ENCODE measurements at regions not wholly inside any gene's neighbourhood (a gene's known extent, or its start where the extent isn't known, plus 50 kb on each side); places are given as distances from the start of the nearest gene placed in this dataset.

DNA sequence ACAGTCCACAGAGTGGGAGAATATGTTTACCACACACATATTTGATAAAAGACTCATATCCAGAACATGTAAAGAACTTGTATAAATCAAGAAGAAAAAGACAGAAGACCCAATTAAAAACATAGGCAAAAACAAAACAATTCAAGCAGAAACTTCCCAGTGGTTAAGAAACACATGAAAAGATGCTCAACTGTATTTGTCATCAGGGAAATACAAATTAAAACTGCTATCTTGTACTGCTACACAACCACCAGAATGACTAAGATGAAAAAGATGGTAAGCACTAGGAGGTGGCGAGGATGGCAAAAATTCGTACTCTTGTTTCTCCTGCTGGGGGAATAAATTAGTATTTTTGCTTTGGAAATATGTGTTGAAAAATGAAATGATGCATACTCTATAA, 192.3 kb upstream of the C11orf87 start:
- no peak for DNase-seq
- intact Hi-C loops (cut with DNase I): no loop called here

DNA sequence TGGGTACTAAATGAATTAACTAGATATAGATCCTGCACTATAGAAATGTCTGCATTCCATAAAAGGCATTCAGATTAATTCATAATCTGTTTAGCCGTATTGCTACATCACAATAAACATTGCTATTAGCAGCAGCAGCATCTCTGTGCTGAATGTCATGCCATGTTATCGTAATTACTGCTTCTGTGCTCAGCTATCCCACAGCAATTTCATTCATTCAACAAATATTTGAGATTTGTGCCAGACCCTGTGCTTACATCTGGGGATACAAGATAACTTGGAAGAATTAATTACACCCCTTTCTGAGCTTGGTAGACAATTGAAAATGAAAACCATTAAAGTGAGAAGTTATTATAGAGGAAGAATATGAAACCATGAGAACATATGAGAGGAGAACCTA, 185.8 kb upstream of the C11orf87 start:
- DNase-seq: no peak
- intact Hi-C loops (cut with DNase I): no loop called here

DNA sequence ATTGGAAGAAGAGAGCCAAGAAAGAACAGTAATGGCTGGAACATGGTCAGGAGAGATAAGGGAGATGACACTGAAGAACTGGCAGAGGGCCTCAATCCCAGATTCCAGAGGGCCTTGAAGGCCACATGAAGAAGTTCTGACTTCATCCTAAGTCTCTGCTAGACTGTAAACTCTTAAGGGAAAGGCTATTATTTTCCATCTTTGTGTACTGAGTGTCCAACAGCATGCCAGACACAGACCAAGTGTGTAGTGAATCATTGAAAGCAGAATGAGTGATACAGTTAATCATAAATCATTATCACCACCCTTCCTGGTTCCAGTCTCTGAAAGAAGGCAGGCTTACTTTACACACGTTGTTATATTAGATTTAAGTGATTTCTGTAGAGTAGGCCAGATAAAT, 185.3 kb upstream of the C11orf87 start:
- no peak for DNase-seq

DNA sequence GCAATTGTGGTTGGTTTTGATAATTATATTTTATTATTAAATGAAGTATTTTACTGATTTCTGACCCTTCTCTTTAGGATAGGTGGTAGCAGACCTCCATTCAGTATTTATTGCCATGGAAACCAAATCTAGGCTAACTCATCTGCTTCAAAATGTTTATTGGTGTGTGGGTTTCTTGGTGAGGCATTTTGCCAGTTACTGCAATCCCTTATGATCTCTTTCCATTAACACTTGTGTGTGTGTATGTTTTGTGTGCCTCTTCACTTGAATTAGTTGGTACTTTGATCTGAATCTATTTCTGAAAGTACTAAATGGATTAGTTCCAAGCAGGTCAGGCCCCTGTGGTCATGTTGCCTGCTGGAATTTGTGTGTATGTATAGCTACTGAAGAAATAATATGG, 184.4 kb upstream of the C11orf87 start:
- intact Hi-C loops (cut with DNase I): no loop called here
- no peak for DNase-seq

More for the DNA sequence above, 185.3 kb upstream of the C11orf87 start:
- intact Hi-C loops (cut with DNase I): no loop called here

DNA sequence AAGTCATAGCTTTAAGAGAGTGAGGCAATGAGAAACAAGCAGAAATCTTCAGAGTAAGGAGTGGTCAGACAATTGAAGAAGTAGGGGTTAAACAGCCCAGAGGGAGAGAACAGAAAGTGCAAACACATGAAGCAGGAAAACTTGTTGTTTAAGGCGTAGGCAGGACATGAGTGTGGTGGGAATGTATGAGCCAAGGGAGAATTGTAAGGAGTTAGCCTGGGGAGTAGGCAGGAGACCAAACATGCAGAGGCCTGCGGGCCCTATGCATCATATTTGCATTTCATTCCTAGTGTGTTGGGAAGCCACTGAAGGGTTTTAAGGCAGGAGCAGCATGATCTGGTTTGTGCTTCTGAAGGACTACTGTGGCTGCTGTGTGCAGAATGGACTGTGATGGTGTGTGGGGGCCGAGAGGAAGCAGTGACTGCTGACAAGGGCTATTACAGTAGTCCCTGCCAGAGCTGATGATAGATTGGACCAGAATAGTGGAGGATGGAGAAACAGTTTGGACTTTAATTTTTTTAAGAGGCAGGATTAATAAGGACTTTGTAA, 179.9 kb upstream of the C11orf87 start:
- intact Hi-C loops (cut with DNase I): no loop called here
- DNase-seq: no peak

DNA sequence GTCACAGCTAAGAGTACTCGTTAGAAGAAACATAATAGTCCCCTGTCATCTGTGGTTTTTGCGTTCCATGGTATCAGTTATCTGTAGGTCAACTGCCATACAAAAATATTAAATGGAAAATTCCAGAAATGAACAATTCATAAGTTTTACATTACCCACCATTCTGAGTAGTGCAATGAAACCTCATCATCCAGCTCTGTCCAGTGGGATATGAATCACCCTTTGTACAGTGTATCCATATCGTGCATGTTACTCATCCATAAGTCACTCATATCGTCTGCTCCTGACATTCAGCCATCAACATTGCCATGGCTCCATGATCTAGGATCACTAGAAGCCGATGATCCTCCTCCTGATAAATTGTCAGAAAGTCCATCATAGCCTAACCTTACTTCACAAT, 174.9 kb upstream of the C11orf87 start:
- DNase-seq: no peak
- intact Hi-C loops (cut with DNase I): no loop called here

DNA sequence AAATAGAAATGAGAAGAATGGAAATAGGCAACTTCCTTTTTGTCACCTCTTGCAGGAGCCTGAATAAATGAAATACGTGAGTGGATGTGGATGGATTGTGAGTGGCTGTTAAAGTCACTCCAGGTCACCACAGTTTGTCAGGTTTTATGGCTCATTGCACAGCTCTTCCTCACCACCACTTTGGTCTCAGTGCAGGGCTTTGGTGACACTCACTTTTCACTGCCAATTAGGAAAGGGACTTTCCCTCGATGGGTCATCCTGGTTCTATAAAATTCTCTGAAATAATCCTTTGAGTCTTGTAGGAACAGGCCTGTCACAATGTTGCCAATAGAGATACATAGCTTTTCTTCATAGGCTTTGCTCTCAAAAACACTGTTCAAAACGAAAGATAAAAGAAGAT, 172.4 kb upstream of the C11orf87 start:
- intact Hi-C loops (cut with DNase I): no loop called here
- no peak for DNase-seq

DNA sequence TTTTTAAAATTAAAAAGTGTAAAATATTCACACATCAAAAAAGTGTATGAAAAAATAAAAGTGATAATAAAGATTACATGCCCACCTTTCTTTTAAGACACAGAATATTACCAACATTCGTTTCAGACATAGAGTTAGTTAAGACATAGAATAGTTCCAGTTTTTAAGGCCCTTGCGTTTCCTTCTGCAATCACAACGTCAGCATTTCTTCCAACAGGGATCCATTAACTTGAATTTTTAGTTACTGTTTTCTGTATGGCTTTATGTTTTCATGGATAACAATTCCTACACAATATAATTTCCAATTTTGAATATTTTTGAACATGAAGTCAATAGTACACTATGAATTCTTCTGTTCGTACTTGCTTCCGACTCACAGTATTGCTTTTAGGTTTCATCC, 170.8 kb upstream of the C11orf87 start:
- intact Hi-C loops (cut with DNase I): no loop called here
- no peak for DNase-seq

DNA sequence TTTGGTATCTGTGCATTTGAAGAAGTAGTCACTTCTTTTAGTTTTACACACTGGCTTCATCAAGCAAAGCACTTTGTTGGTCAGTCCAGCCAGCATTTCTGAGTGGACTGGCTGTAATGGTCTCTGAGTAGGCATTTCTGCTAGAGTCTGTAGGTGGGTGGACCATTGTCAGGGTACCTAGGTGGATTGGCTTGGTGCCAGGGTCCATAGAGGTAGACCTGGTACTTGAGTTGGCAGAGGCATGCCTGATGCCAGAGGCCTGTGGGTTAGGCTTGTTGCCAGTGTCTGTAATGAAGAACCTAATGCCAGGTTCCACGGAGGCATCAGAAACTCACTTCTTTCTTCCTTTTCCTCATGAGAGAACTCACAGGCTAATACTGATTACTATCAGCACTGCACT, 157.9 kb upstream of the C11orf87 start:
- DNase-seq: no peak
- intact Hi-C loops (cut with DNase I): no loop called here

DNA sequence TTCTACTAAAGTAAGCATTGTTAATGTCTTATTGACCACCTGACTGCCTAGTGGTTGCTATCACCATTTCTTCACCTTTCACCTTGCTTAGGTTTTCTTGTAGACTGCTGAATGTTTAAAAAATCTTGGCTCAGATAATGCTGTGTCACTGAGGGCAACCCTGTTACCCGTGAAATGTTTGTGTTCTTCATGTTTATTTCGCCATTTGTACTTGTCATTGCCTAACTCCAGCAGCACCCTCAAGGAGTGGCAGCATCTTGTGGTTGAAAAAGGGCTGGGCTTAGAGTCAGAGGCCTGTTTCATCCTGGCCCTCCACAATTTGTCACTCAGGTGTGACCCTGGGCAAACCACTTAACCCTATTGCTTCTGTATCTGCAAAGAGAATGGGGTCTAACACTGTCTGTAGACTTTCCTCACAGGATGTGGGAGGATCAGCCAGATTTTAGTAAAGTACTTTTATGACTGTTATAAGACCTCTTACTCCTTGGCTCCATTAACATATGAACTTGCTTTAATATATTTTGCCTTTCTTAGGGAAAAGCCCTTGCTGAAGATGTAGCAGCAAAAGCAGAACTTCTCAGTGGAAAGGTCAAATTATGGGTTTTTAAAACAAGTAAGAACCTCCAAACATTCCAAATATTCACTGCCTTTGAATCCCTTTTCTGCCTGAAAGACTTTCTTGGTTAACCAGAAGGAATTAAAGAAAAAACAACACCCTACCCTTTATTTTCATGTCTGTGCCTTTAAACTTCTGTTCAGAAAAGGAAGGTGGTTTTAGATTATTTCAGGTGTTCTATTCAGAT, 154.5 kb upstream of the C11orf87 start:
- DNase-seq: no peak
- intact Hi-C loops (cut with DNase I): no loop called here

DNA sequence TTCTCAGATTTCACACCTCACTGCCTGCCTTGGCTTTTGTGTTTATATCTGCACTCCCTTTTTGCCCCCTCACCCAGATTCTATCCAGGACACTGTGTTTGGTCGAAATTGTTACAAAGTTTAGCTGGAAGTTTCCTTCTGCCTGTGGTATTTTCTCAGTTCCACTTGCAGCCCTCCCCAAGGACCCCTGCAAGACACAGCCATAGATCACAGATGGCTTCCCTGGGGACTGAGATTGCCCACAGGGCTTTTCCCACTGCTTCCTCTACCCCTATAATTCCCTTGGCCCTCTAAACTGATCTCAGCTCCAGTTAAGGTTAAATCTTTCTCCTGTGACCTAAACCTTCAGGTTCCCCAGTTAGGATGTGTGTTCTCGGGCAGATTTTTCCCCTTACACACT, 146.1 kb upstream of the C11orf87 start:
- intact Hi-C loops (cut with DNase I): no loop called here
- DNase-seq: no peak

DNA sequence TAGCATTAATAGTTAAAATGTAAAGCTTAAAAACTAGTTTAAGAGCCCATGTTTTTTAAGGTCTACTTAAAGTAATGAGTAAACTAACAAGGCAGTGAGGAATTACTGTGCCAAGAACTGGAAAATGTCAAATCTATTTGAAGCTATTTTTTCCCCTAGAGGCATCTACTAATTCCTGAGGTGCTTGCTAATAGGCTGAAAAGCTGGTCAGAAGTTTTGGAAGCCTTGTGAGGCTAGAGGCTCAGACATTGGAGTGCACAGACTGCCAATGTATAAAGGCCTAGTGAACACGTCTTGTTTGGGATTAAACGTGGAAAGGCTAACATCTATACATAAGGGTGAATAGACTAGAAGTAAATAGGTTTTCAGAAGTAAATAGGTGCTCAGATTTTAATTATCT, 136.5 kb upstream of the C11orf87 start:
- DNase-seq: no peak
- intact Hi-C loops (cut with DNase I): no loop called here

DNA sequence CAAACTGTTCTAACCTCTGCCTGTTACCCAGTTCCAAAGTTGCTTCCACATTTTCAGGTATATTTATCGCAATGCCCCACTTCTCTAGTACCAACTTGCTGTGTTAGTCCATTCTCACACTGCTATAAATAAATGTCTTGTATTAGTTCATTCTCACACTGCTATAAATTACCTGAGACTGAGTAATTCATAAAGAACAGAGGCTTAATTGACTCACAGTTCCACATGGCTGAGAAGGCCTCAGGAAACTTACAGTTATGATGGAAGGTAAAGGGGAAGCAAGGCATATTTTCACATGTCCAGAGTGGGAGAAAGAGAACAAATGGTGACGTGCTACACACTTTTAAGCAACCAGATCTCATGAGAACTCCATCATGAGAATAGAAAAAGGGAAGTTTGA, 130.4 kb upstream of the C11orf87 start:
- DNase-seq: no peak
- intact Hi-C loops (cut with DNase I): no loop called here

DNA sequence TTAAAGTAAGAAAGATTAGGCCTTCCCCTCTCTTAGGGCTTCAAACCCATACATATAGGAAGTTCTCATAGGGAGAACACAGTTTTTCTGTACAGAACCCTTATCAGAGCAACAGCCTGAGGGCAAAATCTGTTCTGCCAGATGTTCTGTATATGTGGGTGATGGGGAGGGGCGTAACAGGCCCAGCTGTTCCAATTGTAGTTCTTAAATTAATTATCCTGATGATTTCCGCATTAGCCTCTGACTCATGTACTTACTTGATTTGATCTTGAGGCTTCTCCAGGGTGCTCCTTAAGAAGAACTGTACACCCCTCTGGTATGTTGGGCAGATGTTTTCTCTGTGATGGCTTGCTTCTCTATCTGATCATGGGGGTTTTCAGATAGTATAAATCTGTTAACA, 123.1 kb upstream of the C11orf87 start:
- DNase-seq: no peak
- intact Hi-C loops (cut with DNase I): no loop called here

DNA sequence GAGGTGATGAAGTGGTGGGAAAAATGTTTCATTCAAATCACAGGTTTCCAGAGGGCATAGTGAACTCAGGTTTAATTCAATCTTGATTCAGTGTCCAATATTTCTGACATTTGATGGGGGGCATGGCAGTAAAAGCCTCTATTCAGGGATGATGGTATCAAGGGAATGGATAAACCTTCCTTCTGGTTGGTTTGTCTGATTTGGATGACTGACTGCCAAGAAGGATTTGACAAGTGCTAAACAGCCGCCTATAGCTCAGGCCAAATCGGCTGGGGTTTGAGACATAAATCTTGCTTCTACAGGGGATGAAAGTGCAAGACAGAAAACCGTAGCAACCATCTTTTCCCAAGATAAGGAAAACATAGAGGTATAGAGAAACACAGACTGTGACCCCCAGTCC, 121.8 kb upstream of the C11orf87 start:
- intact Hi-C loops (cut with DNase I): no loop called here
- no peak for DNase-seq

DNA sequence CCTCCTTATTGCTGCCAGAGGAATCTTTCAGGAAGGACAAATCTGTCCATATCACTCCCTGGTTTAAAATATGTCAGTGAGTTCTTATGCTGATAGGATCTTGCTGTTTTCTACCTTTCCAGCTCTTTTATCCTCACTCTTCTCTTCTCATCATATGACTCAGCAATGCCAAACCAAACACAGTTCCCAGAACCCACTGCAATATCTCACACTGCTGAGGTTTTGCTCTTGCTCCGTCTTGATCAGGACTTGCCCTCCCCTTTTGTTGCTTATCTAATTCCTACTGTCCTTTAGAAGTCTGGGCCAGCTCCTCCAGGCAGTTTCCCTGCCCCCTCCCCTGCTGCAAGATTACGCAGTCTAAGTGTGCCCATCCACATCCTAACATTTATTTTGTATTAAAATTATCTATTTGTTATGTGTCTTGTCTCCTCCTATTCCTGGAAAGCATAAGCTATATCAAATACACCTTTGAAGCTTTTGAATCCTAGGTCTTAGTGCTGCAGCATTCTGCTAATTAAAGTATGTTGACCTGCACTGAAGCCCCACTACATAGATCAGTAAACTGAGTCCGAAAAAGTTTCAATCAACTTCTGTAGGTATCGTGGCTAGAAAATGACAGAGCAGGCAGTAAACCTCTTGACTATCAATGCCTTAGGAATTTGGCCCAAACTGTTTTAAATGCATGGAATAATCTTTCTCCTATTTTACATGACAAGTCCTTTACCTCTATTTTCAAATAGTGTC, 119.2 kb upstream of the C11orf87 start:
- intact Hi-C loops (cut with DNase I): no loop called here
- DNase-seq: no peak

DNA sequence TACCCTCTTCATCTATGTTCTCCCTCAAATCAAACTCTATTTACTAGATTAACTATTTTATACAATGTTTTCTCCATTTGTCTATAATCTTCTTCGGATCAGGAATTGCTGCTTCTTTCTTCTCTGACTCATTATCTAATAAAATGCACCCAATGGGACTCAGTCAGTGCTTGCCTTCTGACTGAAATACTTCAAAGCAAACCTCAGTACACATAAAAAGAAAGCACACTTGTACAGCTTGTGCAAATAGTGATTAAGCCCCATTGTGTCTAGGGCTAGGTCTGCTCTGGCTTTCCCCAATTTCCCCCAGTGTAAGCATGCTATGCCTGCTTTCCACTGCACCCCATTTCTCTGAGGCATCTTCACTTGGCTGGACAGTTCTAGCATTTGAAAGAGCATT, 118.6 kb upstream of the C11orf87 start:
- intact Hi-C loops (cut with DNase I): no loop called here

DNA sequence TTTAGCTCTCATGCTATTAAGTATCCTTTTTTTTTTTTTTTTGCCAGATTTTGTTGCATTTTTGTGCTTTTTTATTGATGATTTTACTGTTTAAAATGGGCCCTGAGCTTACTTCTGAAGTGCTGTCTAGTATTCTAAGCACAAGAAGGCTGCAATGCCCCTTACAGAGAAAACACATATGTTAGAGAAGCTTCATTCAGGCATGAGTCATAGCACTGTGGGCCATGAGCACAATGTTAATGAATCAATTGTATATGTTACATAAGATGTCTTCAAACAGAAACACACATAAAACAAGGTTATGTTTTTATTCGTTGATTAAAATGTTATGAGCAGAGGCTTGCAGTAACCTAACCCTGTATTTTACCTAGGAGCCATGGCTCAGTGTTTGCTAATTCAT, 117.8 kb upstream of the C11orf87 start:
- intact Hi-C loops (cut with DNase I): no loop called here
- DNase-seq: no peak

More for the DNA sequence above, 118.6 kb upstream of the C11orf87 start:
- DNase-seq: no peak

DNA sequence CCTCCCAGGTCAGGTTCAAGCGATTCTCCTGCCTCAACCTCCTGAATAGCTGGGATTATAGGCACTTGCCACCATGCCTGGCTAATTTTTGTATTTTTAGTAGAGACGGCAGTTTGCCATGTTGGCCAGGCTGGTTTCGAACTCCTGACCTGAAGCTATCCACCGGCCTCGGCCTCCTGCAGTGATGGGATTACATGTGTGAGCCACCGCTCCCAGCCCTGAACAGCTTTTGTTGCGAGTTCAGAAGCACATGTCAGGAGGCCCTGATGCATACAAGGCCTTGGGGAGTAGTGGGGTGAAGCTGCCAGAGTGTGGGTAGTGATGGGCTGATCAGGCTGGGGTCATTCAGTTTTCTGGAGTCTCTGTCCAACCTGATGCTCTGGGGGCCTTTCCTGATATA, 117.0 kb upstream of the C11orf87 start:
- intact Hi-C loops (cut with DNase I): no loop called here
- DNase-seq: no peak

DNA sequence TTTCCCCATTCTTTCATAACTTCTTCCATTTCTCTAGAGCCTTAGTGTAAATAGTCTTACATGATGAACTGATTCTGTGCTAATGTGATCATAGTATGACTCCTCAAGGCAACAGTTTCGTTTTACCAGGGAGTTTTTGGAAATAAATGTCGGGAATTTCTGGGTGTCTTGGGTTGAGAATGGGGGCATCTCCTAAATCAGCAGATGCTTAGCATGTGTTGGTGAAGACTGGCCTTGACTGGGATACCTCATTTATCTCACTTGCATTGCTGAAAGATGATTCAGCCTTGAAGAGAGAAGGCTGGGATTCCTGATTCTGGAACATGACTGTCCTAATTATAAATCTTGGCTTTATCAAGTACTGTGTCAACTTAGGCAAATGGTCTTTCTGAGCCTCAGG, 115.7 kb upstream of the C11orf87 start:
- no peak for DNase-seq
- intact Hi-C loops (cut with DNase I): no loop called here

DNA sequence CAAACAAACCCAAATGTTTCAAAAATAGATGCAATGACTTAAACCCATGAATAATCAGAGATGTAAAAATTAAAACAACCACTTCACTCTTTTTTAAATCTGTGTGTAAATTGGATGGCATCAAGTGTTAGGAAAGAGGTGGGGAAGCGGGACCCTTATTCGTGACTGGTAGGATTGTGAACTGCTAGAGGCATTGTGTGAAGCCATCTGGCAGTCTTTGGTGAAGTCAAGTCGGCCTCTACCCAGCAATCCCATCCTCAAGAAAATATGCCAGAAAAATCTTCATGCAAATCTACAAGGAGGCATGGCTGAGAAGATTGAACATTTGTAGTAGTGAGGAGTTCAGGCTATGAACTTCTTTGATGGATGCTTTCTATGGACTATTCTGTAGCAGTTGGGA, 114.6 kb upstream of the C11orf87 start:
- DNase-seq: no peak
- intact Hi-C loops (cut with DNase I): no loop called here

Measured in head of caudate nucleus (tissue), 42 donors.